NCI-H2196 treated with DMSO at 0.1 percent for 48 hours (cell line): ENCODE measurements at regions not wholly inside any gene's neighbourhood (a gene's known extent, or its start where the extent isn't known, plus 50 kb on each side); places are given as distances from the start of the nearest gene placed in this dataset.

ENCODE experiments used
- DNase-seq: peaks from one replicate; lab custom pipeline; 2025; ENCODE audit not compliant: unreplicated experiment; lab: John Stamatoyannopoulos, UW

DNA sequence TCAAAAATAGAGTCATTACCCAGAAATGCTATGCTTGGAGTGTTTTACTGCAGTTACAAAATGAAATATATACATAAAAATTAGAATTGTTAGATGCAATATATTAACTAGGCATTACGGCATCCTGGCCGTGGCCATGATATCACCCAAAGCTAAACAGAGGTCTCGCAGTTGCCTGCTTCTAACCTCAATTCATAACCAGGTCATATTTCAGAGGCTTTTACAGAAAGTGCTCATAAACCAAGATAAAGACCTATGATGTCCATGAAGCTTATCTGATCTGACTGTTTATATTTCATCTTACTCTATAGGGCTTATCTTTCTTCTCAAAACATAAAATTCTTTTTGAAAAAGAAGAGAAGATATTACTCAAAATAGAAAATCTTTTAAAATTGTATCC lies 664.5 kb upstream of the SALL1 start:
- DNase-seq: no peak

- DNase-seq: no peak
These were observed 663.5 kb upstream of the SALL1 start for GRCh38 chr16:51814617-51815016.

DNA sequence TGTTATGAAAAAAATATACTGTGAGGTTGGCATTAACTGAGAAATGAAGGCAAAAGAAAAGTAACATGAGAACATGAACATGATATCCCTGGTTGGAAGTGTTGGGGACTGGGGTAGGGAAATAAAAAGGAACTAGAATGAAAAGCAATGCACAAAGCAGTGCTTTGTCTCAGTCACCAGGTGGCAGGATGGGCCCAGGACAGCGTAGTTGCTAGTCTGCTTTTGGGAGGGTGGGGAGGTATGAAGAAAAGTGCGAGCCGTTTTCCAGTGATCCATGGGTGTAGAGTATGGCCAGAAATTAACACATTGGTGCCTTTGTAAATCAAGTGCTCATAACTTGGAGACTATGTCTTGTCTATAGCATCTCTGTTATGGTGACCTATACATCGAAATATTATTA lies 662.5 kb upstream of the SALL1 start:
- no peak for DNase-seq

GRCh38 chr16:51812945-51813344 lies 661.9 kb upstream of the SALL1 start:
- no peak for DNase-seq

- no peak for DNase-seq
These were observed 656.5 kb upstream of the SALL1 start for GRCh38 chr16:51807551-51807950.

DNA sequence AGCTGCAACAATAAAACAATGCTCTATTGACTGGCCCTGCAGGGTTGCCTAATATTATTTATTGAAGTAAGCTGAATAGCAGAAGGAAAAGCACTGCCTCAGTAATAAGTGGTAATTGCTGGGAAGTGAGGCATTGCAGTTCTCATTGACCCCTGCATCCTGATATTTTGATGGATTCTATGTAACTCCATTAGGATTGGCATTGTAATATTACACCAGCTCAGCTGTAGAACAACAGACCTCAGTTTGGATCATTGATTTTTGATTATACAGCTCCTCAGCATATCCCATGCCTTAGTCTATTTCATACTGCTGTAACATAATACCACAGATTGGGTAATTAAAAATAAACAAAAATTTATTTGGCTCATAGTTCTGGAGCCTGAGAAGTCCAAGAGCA lies 650.6 kb upstream of the SALL1 start:
- no peak for DNase-seq

DNA sequence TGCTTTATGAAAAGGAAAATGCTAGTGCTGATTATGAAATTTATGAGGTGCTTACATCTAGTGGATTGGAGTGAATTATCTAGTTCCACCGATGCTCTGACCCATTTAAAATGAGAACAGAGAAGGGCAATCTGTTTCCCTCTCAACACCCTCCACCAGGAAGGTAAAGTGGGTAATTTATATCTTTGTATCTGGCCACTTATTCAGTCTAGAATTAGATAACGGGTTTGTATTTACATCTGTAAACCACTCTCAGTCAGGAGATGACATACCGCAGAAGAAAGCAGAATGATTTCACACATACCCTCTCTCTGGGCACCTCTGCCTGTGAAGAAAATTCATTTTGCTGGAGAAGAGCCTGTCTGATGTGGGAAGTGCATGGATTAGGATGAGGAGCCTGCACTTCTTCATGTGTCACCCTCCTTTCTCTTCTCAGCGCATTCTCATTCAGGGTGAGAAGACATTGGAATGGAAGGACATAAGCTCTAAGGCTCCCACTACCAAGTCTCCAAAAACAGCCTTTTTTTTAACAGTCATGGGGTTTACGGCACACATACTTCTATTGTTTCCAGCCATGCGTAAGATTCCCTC lies 646.7 kb upstream of the SALL1 start:
- no peak for DNase-seq

DNA sequence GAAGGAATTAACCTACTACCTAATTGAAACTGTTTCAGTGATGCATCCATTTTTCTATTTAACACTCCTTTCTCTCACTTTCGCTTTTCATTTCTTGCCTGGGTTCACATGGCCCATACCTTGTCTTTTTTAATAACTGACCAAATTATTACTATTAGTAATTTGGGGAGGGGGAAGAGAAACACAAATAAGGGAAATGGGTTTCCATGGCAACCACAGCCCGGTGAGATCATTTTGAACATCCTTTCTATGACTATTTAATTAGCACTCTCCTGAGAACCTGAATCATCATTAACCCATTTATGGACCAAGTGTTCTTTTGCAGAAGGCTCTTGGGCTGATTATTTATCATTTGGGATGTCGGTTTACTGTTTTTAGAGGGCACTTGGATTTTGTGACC lies 628.2 kb upstream of the SALL1 start:
- no peak for DNase-seq

DNA sequence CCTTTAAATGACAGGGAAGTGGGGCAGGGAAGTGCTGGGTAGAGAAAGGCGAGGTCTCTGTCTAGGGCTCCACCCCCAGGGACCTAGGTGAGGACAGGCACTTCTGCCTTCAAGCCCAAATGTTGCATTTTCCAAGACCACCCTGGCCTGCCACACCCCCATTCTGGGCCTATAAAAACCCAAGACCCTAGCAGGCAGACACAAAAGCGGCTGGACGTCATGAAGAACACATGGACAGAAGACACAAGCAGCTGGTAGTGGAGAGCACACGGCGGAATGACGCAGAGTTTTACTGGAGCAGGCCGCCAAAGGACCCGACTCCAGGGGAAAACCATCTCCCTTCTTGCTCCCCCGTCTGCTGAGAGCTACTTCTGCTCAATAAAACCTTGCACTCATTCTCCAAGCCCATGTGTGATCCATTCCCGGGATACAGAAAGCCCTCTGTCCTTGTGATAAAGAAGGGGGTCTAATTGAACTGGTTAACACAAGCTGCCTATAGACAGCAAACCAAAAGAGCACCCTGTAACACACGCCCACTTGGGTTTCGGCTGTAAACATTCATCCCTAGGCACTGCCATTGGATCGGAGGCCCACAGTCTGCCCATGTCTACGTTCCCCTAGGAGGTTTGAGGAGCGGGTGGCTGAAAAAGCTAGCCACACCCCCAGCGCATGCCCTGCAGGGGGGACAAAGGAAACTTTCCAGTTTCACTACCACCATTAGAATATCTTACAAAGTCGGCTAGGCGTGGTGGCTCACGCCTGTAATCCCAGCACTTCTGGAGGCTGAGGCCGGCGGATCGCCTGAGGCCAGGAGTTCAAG lies 622.2 kb upstream of the SALL1 start:
- no peak for DNase-seq

DNA sequence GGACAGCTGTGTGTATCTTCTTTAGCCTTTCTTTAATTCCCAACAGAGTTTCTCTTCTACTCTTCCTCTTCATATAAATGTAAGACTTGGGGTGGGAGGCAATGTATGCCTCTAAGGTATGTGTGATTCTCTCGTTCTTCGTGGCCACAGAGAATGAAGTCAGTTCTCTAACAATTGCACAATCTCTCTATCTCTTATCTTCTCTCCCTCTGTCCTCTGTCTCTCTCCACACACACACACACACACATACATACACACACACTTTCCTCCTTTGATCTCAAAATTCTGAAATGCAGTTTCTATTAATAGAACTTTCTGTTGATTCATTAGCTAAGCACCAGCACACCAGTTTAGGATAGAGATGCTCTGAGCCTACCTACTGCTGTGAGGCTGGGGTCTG lies 615.7 kb upstream of the SALL1 start:
- DNase-seq: no peak

DNA sequence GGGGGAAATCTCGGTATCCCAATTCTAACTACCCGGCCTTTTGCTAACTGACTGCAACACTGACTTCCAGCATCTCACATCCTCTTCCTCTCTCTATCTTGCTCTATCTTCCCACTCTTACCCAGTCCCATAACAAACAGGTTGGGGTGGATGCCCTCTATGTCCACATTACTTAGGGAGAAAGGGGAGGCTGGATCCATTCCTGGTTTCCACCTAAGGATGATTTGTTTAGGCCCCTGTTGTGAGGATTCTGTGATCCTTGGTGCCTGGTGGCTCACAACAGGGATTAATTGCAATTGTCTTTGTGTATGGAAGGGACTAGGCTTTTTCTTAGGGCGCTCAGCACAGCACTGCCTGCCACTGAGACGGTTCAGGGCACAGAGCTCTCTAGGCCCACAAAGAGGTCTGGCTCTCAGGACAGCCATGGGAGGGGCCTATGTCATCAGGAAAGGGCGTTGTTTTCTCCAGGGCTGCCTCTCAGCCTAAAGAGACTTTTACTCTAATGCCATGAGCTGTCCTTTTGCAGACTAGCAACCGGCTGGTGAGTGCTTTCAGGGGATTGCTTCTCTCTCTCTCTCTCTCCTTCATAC lies 612.1 kb upstream of the SALL1 start:
- no peak for DNase-seq

GRCh38 chr16:51762081-51762996 lies 611.3 kb upstream of the SALL1 start:
- DNase-seq: peak; percentile 24

DNA sequence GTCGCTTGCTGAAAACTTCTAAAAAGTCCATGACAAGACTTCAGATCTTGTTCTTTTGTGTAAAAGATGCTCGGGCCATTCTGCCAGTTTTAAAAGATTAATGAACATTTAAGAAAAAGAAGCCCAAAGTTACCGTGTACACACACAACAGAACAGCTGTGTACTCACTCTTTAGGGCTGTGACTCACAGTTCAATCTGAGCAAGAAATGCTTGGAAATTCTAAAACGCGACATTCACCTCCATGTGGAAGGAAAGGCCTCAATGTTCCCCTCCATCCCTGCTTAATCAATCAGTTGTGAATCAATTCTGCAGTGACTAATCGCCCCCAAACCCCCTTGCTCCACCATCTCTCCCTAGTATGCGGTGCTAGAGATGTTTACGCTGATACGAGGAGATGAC lies 609.9 kb upstream of the SALL1 start:
- DNase-seq: no peak

GRCh38 chr16:51759999-51760398 lies 608.9 kb upstream of the SALL1 start:
- no peak for DNase-seq

- DNase-seq: no peak
These were observed 608.3 kb upstream of the SALL1 start for GRCh38 chr16:51759329-51759728.

- no peak for DNase-seq
These were observed 606.9 kb upstream of the SALL1 start for GRCh38 chr16:51757921-51758479.

DNA sequence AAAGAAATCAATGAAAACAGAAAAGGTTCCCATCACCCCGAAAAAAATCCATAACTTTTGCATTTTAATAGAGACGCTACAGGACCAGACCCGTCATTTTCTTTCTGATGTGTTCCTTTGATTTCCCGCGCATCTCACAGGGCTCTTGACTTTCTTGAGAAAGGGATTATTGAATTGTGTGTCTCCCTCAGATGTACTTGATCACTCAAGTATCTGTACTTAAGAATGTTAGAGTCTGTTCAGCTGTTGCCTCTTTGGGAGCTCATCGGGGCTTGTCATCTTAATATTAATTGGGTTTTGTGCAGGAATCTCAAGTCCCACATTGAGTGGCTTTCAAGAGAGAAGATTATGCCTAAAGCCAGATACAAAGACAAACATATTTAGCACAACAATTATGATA lies 606.4 kb upstream of the SALL1 start:
- DNase-seq: no peak

- DNase-seq: no peak
These were observed 606.0 kb upstream of the SALL1 start for GRCh38 chr16:51757124-51757470.

- no peak for DNase-seq
These were observed 605.5 kb upstream of the SALL1 start for GRCh38 chr16:51756447-51757123.

GRCh38 chr16:51755577-51756355 lies 604.7 kb upstream of the SALL1 start:
- DNase-seq: no peak
